Loucy (cell line): ENCODE measurements at regions not wholly inside any gene's neighbourhood (a gene's known extent, or its start where the extent isn't known, plus 50 kb on each side); places are given as distances from the start of the nearest gene placed in this dataset.

Experiments used
- EZH2phosphoT487 ChIP-seq: fragments of 200-600 bp; IDR thresholded peaks from 2 replicates; pipeline ENCODE4 v1.6.1; 2018; ENCODE audit warnings: antibody characterized with exemption, mild to moderate bottlenecking, moderate library complexity, borderline replicate concordance
- TF ChIP-seq, protein P1 (sequence below): fragments of 200-600 bp; sonication (generic); conservative IDR thresholded peaks from 2 replicates; pipeline ENCODE4 v1.5.1; 2014; ENCODE audit warnings: mild to moderate bottlenecking, antibody characterized with exemption, low read length

DNA sequence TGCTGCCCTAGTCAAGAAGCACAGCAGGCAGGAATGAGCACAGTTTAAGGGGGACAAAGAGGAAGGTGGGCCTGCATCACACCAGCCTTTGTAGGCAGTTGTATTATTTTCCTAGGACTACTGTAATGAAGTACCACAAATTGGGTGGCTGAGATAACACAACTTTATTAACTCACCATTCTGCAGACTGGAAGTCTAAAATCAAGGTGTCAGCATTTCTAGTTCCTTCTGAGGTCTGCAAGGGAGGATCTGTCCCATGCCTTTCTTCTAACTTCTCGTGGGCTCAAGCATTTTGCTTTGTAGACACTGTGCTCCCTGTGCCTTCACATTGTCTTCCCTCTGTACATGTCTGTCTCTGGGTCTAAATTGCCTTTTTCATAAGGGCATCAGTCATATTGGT is 488.5 kb upstream of the JARID2 start:
- TF ChIP-seq, protein P1, sequence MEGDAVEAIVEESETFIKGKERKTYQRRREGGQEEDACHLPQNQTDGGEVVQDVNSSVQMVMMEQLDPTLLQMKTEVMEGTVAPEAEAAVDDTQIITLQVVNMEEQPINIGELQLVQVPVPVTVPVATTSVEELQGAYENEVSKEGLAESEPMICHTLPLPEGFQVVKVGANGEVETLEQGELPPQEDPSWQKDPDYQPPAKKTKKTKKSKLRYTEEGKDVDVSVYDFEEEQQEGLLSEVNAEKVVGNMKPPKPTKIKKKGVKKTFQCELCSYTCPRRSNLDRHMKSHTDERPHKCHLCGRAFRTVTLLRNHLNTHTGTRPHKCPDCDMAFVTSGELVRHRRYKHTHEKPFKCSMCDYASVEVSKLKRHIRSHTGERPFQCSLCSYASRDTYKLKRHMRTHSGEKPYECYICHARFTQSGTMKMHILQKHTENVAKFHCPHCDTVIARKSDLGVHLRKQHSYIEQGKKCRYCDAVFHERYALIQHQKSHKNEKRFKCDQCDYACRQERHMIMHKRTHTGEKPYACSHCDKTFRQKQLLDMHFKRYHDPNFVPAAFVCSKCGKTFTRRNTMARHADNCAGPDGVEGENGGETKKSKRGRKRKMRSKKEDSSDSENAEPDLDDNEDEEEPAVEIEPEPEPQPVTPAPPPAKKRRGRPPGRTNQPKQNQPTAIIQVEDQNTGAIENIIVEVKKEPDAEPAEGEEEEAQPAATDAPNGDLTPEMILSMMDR: no peak
- TF ChIP-seq EZH2phosphoT487: no peak
